ENCODE measurements at regions not wholly inside any gene's neighbourhood (a gene's known extent, or its start where the extent isn't known, plus 50 kb on each side); places are given as distances from the start of the nearest gene placed in this dataset.

GRCh38 chr1:244199902-244200301 is 148.8 kb downstream of the ZBTB18 start:
- H3K27ac ChIP-seq (ENCODE audit: poor library complexity, severe bottlenecking), result no peak overlapping the region
- no peak overlapping the region for H3K4me3 ChIP-seq (ENCODE audit: severe bottlenecking)
- TF ChIP-seq CTCF (IDR thresholded peaks at IDR 0.05; ENCODE audit: poor library complexity, severe bottlenecking), result no peak
- ATAC-seq (ENCODE audit: low read depth) (no peak), DNase-seq (ENCODE audit: low spot score) (no peak)
- H3K27me3 ChIP-seq (ENCODE audit: insufficient read depth, poor library complexity, severe bottlenecking), result no peaks in the 10 kb centered on the region
- no peaks in the 10 kb centered on the region for H3K36me3 ChIP-seq (ENCODE audit: low read depth)
- no peaks in the 10 kb centered on the region for H3K9me3 ChIP-seq (ENCODE audit: severe bottlenecking)
- H3K4me1 ChIP-seq (ENCODE audit: insufficient read depth, poor library complexity, severe bottlenecking), result no peaks in the 10 kb centered on the region

- H3K9me3 ChIP-seq (ENCODE audit: severe bottlenecking), result no peaks in the 10 kb centered on the region
- no peaks in the 10 kb centered on the region for H3K36me3 ChIP-seq (ENCODE audit: low read depth)
- H3K4me1 ChIP-seq (ENCODE audit: insufficient read depth, poor library complexity, severe bottlenecking), result no peaks in the 10 kb centered on the region
- H3K4me3 ChIP-seq (ENCODE audit: severe bottlenecking), result no peak overlapping the region
- no peak overlapping the region for H3K27ac ChIP-seq (ENCODE audit: poor library complexity, severe bottlenecking)
- no peaks in the 10 kb centered on the region for H3K27me3 ChIP-seq (ENCODE audit: insufficient read depth, poor library complexity, severe bottlenecking)
- ATAC-seq (ENCODE audit: low read depth) (no peak), DNase-seq (ENCODE audit: low spot score) (no peak)
- TF ChIP-seq CTCF (IDR thresholded peaks at IDR 0.05; ENCODE audit: poor library complexity, severe bottlenecking), result no peak
These were observed 149.5 kb downstream of the ZBTB18 start for GRCh38 chr1:244200596-244200995.

- H3K4me1 ChIP-seq (ENCODE audit: insufficient read depth, poor library complexity, severe bottlenecking), result no peaks in the 10 kb centered on the region
- no peak for TF ChIP-seq CTCF (IDR thresholded peaks at IDR 0.05; ENCODE audit: poor library complexity, severe bottlenecking)
- H3K27ac ChIP-seq (ENCODE audit: poor library complexity, severe bottlenecking), result no peak overlapping the region
- no peaks in the 10 kb centered on the region for H3K27me3 ChIP-seq (ENCODE audit: insufficient read depth, poor library complexity, severe bottlenecking)
- no peaks in the 10 kb centered on the region for H3K9me3 ChIP-seq (ENCODE audit: severe bottlenecking)
- no peaks in the 10 kb centered on the region for H3K36me3 ChIP-seq (ENCODE audit: low read depth)
- DNase-seq (ENCODE audit: low spot score) (no peak), ATAC-seq (ENCODE audit: low read depth) (no peak)
- no peak overlapping the region for H3K4me3 ChIP-seq (ENCODE audit: severe bottlenecking)
These were observed 150.7 kb downstream of the ZBTB18 start for GRCh38 chr1:244201750-244202149.

GRCh38 chr1:244204004-244204403 is 152.9 kb downstream of the ZBTB18 start:
- no peaks in the 10 kb centered on the region for H3K36me3 ChIP-seq (ENCODE audit: low read depth)
- no peak for TF ChIP-seq CTCF (IDR thresholded peaks at IDR 0.05; ENCODE audit: poor library complexity, severe bottlenecking)
- no peak overlapping the region for H3K4me3 ChIP-seq (ENCODE audit: severe bottlenecking)
- H3K9me3 ChIP-seq (ENCODE audit: severe bottlenecking), result no peaks in the 10 kb centered on the region
- no peaks in the 10 kb centered on the region for H3K27me3 ChIP-seq (ENCODE audit: insufficient read depth, poor library complexity, severe bottlenecking)
- ATAC-seq (ENCODE audit: low read depth) (no peak), DNase-seq (ENCODE audit: low spot score) (no peak)
- H3K4me1 ChIP-seq (ENCODE audit: insufficient read depth, poor library complexity, severe bottlenecking), result no peaks in the 10 kb centered on the region
- H3K27ac ChIP-seq (ENCODE audit: poor library complexity, severe bottlenecking), result no peak overlapping the region

GRCh38 chr1:244205171-244205570 is 154.1 kb downstream of the ZBTB18 start:
- DNase-seq (ENCODE audit: low spot score) (no peak), ATAC-seq (ENCODE audit: low read depth) (no peak)
- Histone ChIP-seq H3K27me3 (ENCODE audit: insufficient read depth, poor library complexity, severe bottlenecking) (no peaks in the 10 kb centered on the region), H3K4me3 (ENCODE audit: severe bottlenecking) (no peak overlapping the region), H3K9me3 (ENCODE audit: severe bottlenecking) (no peaks in the 10 kb centered on the region), H3K4me1 (ENCODE audit: insufficient read depth, poor library complexity, severe bottlenecking) (no peaks in the 10 kb centered on the region), H3K36me3 (ENCODE audit: low read depth) (no peaks in the 10 kb centered on the region), H3K27ac (ENCODE audit: poor library complexity, severe bottlenecking) (no peak overlapping the region)
- TF ChIP-seq CTCF (IDR thresholded peaks at IDR 0.05; ENCODE audit: poor library complexity, severe bottlenecking), result no peak

Data from RWPE2 (cell line).